K562 (cell line): ENCODE measurements at regions not wholly inside any gene's neighbourhood (a gene's known extent, or its start where the extent isn't known, plus 50 kb on each side); places are given as distances from the start of the nearest gene placed in this dataset.

ENCODE experiments used
- ETV6 ChIP-seq, 3 experiments: fragments of 150-350 bp in 1 of 3; sonication (generic) in 1 of 3; formaldehyde crosslinking in 1 of 3; IDR thresholded peaks; 2 replicates each; pipeline versions ENCODE4 v1.6.1 to v1.8.0; 2014 to 2022; ENCODE audit warnings: borderline replicate concordance in 2 of 3, low read depth in 2 of 3, antibody characterized with exemption in 1 of 3, low read length in 1 of 3, mild to moderate bottlenecking in 1 of 3, missing genetic modification reagents in 1 of 3
- GABPB2 ChIP-seq: fragments of 250-450 bp; sonication (Bioruptor Pico); conservative IDR thresholded peaks from 2 replicates; pipeline ENCODE4 v1.5.1; 2021; ENCODE audit warnings: mild to moderate bottlenecking
- KAT7 ChIP-seq: sonication (generic); formaldehyde crosslinking; IDR thresholded peaks from 2 replicates; pipeline ENCODE4 v1.8.0; 2022; ENCODE audit warnings: missing genetic modification reagents, mild to moderate bottlenecking, borderline replicate concordance
- MED1 ChIP-seq: sonication (generic); formaldehyde crosslinking; IDR thresholded peaks from 2 replicates; pipeline ENCODE4 v1.8.1; 2023; ENCODE audit warnings: missing genetic modification reagents, borderline replicate concordance
- PHB2 ChIP-seq: fragments of 450-650 bp; IDR thresholded peaks from 2 replicates; pipeline ENCODE4 v1.6.1; 2017; ENCODE audit warnings: low read depth
- RBM22 ChIP-seq: fragments of 200-400 bp; formaldehyde crosslinking; IDR thresholded peaks from 2 replicates; pipeline ENCODE4 v1.6.1; 2018; ENCODE audit warnings: low read length, low read depth; ENCODE audit not compliant: poor library complexity, severe bottlenecking
- ZNF77 ChIP-seq: fragments of 250-450 bp; sonication (Bioruptor Pico); IDR thresholded peaks from 2 replicates; pipeline ENCODE4 v1.5.0; 2020
- TF ChIP-seq, protein P1 (sequence below): fragments of 250-450 bp; sonication (Bioruptor Pico); IDR thresholded peaks from 2 replicates; pipeline ENCODE4 v1.4.0; 2020; ENCODE audit warnings: mild to moderate bottlenecking
- TF ChIP-seq, protein P2 (sequence below): fragments of 250-450 bp; sonication (Bioruptor Pico); IDR thresholded peaks from 2 replicates; pipeline ENCODE4 v1.9.0; 2021; ENCODE audit warnings: mild to moderate bottlenecking
- TF ChIP-seq, protein P3 (sequence below): fragments of 250-450 bp; sonication (Bioruptor Pico); IDR thresholded peaks from 2 replicates; pipeline ENCODE4 v1.6.1; 2021; ENCODE audit warnings: mild to moderate bottlenecking

DNA sequence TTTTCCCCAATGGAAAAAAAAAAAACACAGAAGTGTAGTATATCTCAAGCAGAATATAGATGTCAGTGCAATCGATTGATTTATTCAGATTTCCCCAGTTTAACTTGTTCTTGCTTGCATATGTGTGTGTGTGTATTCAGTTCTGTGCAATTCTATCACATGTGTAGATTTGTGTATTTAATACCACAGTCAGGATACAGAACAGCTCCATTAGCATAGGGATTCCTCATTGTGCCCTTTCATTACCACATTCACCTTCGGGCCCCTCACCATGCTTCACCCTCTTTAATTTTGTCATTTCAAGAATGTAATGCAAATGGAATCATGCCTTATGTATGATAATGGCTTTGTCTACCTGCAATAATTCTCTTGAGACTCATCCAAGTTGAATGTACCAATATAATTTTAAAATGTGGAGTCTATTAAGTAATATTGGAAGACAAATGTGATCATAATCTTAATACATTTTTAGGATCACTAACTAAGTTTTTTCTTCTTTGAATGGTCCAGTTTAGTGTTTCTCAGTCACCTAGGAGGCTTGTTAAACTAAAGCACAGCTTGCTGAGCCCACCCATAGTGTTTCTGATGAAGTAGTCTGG, 187.9 kb downstream of the TENT5A start (continued):
- TF ChIP-seq, protein P1, sequence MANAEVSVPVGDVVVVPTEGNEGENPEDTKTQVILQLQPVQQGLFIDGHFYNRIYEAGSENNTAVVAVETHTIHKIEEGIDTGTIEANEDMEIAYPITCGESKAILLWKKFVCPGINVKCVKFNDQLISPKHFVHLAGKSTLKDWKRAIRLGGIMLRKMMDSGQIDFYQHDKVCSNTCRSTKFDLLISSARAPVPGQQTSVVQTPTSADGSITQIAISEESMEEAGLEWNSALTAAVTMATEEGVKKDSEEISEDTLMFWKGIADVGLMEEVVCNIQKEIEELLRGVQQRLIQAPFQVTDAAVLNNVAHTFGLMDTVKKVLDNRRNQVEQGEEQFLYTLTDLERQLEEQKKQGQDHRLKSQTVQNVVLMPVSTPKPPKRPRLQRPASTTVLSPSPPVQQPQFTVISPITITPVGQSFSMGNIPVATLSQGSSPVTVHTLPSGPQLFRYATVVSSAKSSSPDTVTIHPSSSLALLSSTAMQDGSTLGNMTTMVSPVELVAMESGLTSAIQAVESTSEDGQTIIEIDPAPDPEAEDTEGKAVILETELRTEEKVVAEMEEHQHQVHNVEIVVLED (CRISPR knock-in tag), result no peak
- TF ChIP-seq RBM22 (no peak), KAT7 (CRISPR knock-in tag) (no peak), MED1 (CRISPR knock-in tag) (no peak), PHB2 (no peak), ETV6 (IDR thresholded peaks at IDR 0.05; ENCODE audit: borderline replicate concordance in 1 of 2, low read depth in 2 of 2, low read length in 1 of 2) (no peak), ETV6 (CRISPR knock-in tag; IDR thresholded peaks at IDR 0.05; ENCODE audit: borderline replicate concordance) (no peak), ZNF77 (CRISPR knock-in tag) (no peak), GABPB2 (no peak)
- TF ChIP-seq, protein P2, sequence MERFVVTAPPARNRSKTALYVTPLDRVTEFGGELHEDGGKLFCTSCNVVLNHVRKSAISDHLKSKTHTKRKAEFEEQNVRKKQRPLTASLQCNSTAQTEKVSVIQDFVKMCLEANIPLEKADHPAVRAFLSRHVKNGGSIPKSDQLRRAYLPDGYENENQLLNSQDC (CRISPR knock-in tag), result no peak
- TF ChIP-seq, protein P3, sequence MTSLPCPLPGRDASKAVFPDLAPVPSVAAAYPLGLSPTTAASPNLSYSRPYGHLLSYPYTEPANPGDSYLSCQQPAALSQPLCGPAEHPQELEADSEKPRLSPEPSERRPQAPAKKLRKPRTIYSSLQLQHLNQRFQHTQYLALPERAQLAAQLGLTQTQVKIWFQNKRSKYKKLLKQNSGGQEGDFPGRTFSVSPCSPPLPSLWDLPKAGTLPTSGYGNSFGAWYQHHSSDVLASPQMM (CRISPR knock-in tag), result no peak
